Activated naive CD4-positive, alpha-beta T cell treated with anti-CD3 and anti-CD28 coated beads, Interleukin-2, amount 50 U/mL, for 72 hours (primary cell): ENCODE measurements at regions not wholly inside any gene's neighbourhood (a gene's known extent, or its start where the extent isn't known, plus 50 kb on each side); places are given as distances from the start of the nearest gene placed in this dataset.
"Not testable (repeated sequence)": the region's sequence is repeated elsewhere in the genome, so short reads cannot be mapped to it uniquely, and the experiment has no call there.

Experiments used
- ATAC-seq, 2 donors: fragments of 150-1000 bp; cut with Tn5 transposase; 2 replicates each; pipeline ENCODE4 v1.10.0; 2021; ENCODE audit warnings: mild to moderate bottlenecking in 2 of 2, moderate library complexity in 2 of 2
- DNase-seq, 2 donors: peaks; one replicate each; pipeline ENCODE4 v3.0.0; 2021 to 2022; ENCODE audit warnings: low spot score in 2 of 2
- H3K27ac Mint-ChIP-seq, 2 donors: one replicate each; pipeline ENCODE4 v1.8.0; 2022; ENCODE audit warnings: mild to moderate bottlenecking in 2 of 2, mixed read lengths in 2 of 2
- H3K36me3 Mint-ChIP-seq, 2 donors: one replicate each; pipeline ENCODE4 v1.8.0; 2022; ENCODE audit warnings: mixed read lengths in 2 of 2
- H3K9me3 Mint-ChIP-seq, 2 donors: one replicate each; pipeline ENCODE4 v1.8.0; 2022; ENCODE audit warnings: mixed read lengths in 2 of 2

DNA sequence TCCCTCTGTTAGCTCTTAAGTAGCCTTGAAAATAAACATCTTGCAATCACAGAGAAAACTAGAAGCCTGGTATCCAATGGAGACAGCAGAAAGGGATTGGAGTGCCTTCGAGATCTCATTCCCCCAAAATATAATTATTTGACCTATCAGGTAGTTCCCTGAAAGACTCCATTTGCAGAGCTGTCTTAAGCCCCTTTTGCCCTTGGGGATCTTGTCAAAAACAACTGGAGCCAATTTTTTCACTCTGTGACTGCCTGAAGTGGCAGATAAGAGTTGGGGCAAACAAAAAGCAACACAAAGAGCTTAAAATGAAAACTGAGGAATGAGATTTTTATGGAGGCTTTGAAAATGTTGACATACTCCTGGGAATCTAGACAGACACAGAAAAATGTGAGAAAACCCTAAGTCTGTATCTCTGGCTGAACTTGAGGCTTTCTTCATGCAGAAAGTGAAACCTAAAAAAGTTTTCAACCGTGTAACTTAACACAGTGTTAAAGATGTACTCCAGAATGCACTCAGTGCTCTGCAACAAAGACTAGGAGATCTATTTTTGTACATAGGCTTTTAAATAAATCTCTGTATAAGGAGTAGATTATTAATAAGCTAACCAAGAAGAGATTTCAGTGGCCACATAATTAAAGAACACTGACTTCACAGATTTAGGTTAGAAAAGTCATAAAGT, 971.1 kb upstream of the MAN1A1 start:
- Mint-ChIP-seq H3K36me3 (no peaks in the 10 kb centered on the region), H3K9me3 (peaks cover 4 to 21% of the 10 kb centered on the region in 2 donors), H3K27ac (no peak overlapping the region)
- DNase-seq (no peak), ATAC-seq (no peak)

DNA sequence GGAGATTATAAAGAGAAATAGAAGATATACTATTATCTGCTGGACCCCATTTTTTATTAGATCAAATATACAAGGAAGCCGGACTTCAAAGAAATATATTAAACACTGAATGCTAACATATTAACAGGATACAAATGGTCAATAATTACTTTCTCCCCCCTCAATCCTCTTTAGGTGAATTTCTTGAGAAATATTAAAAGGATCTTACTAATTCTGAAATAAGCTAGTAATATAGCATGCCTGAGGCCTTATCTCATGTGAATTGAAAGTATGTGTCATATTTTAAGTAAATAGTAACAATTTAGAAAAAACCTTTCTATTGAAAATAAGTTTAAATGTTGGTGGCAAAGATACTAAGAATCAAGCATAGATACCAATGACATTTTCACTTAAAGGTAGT, 954.7 kb upstream of the MAN1A1 start:
- peaks cover 0 to 4% of the 10 kb centered on the region in 2 donors for H3K9me3 Mint-ChIP-seq
- H3K36me3 Mint-ChIP-seq, result no peaks in the 10 kb centered on the region
- H3K27ac Mint-ChIP-seq, result no peak overlapping the region
- DNase-seq, result no peak
- ATAC-seq, result no peak

DNA sequence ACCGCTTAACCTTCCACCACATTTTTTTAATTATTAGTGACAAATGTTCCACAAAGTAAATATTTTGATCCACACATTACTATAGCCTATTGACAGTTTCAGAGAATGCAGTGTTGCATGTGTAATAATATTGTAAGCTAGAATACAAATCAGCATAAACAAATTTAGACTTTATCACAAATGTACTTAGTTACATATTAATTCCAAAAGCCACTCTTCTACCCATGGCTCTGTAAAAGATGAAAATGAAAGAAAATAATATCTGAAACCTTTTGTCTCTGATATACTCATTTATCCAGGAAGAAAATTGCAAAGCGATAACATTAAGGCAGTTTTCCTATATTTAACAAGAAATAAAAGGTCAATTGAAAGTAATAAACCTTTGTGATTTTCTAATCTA, 954.0 kb upstream of the MAN1A1 start:
- Mint-ChIP-seq H3K27ac (no peak overlapping the region), H3K9me3 (peaks cover 0 to 4% of the 10 kb centered on the region in 2 donors), H3K36me3 (no peaks in the 10 kb centered on the region)
- DNase-seq, result no peak
- ATAC-seq, result no peak

DNA sequence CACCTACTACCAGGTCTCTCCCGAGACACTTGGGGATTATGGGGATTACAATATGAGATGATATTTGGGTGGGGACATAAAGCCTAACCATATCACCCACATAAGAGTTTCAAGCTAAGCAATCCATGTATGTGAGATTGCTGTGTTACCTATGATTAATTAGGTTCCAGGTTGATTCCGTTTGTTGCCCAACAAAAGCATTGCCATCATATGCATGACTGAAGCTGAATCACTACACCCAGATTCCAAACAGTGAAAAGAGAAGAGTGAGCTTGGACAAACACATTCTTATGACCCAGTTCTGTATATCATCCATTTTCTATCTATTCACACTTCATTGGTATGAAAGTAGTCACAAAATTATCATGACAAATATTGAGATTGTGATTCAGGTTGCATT, 952.5 kb upstream of the MAN1A1 start:
- no peak overlapping the region for H3K27ac Mint-ChIP-seq
- peaks cover 0 to 3% of the 10 kb centered on the region in 2 donors for H3K9me3 Mint-ChIP-seq
- DNase-seq, result no peak
- no peak for ATAC-seq
- H3K36me3 Mint-ChIP-seq, result no peaks in the 10 kb centered on the region

DNA sequence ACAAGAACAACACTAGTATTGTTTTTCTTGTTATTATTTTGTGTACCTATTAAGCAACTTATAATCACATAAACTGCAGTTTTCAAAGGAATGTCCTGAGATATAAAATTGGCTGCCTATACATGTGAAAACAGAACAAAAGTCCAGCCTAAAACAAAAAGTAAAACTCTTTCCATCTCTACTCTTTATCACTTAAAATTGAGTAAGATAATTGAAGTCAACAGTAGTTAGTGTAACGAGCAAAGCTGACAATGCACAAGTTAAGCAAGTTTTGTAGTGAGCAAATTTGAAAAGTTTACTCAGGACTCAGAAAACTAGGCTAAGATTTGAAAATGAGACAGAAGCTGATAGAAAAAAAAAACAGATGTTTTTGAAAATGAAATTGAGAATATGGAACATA, 941.4 kb upstream of the MAN1A1 start:
- DNase-seq, result no peak

DNA sequence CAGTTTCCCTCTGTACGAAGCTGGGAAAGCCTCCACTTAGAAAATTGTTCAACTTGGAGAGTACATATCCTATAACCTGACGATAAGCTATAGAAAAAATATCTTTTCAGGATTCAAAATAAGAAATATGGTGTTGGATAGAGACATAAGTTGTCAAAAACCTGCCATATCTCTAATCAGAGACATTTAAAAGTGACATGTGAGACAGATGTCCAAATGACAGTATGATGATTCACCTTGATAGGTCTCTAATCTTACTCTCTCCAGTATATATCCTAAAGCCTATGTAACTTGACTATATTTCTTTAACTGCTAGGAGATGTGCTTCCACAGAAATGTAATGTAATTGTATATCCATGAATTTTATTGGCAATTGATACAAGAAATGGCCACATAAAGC, 932.4 kb upstream of the MAN1A1 start:
- Mint-ChIP-seq H3K36me3 (no peaks in the 10 kb centered on the region), H3K27ac (no peak overlapping the region), H3K9me3 (no peaks in the 10 kb centered on the region)
- no peak for ATAC-seq
- DNase-seq, result no peak

More for the DNA sequence above, 941.4 kb upstream of the MAN1A1 start:
- no peaks in the 10 kb centered on the region for H3K36me3 Mint-ChIP-seq
- no peak for ATAC-seq
- H3K27ac Mint-ChIP-seq, result no peak overlapping the region
- H3K9me3 Mint-ChIP-seq, result peaks cover 5 to 10% of the 10 kb centered on the region in 2 donors

DNA sequence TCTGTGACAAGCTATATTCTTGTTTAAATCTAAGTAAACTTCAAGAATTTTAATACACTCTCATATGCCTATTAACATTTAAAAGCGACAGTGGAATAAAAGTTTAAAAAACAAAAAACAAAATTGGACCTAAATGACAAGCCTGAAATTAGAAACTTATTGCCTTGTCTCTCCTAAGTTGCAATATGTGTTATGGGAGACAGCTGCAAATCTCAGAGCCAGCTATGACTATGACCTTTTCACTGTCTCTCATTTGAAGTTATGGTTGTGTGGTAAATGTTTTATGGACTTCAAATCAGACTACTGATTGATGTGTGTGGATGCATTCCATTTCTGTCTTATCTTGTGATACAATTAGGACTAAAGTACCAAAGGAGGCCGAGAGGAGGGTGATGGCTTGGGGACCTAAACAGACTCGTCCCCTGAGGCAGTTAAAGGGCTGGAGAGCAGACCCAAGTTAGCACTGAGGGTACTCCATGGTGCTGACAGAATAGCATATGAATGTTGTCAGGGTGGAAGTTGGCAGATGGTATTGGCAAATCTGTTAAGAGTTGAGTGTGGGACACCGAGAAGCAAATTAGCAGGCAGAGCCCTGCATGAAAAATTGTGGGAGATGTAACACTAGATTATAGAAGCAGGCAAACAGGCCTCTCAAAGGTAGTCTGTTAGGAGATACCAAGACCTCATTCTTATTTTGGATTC, 930.1 kb upstream of the MAN1A1 start:
- ATAC-seq, result no peak
- Mint-ChIP-seq H3K27ac (no peak overlapping the region), H3K36me3 (no peaks in the 10 kb centered on the region), H3K9me3 (peaks cover 4 to 5% of the 10 kb centered on the region in 2 donors)
- DNase-seq, result no peak

DNA sequence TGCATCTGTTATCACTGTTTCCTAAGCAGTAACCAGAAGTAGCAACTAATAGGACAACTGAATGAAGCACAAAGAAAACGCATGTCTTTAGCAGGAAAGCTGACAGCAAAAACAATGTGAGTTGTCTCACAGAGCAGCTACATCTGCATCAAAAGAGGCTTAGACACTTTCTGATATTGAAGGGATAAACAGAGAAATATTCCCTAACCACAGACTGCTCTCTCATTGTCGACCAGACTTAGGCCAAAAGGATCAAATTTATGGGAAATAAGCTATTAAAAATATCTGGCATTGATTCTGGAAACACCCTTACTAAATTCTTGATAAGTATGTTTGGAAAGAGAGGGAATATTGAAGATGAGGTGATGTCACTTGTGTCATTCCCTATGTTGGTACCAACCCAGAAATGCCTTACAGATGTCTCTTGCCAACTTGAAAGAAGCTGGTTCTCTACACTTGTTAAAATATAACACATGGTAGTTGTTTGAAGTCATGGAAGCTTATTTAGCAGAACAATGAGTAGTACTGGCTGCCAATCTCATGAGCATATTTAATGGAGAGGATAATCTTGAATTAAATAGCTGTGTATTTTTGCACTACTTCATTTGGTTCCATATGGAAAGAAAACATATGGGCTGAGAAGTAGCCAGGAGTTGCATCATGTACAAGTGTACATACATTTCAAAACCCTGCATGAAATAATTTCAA, 929.3 kb upstream of the MAN1A1 start:
- no peaks in the 10 kb centered on the region for H3K36me3 Mint-ChIP-seq
- H3K9me3 Mint-ChIP-seq, result peaks cover 4 to 5% of the 10 kb centered on the region in 2 donors
- no peak overlapping the region for H3K27ac Mint-ChIP-seq
- ATAC-seq (no peak), DNase-seq (no peak)

DNA sequence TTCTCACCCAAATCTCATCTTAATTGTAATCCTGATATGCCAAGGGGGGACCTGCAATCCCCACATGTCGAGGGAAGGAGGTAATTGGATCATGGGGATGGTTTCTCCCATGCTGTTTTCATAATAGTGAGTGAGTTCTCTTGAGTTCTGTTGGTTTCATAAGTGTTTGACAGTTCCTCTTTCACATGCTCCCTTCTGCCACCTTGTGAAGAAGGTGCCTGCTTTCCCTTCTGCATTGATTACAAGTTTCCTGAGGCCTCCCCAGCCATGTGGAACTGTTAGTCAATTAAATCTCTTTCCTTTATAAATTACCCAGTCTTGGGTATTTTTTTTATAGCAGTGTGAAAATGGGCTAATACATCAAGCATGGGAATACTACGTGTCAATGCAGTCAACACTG, 925.0 kb upstream of the MAN1A1 start:
- Mint-ChIP-seq H3K9me3 (peaks cover 10 to 17% of the 10 kb centered on the region in 2 donors), H3K36me3 (no peaks in the 10 kb centered on the region), H3K27ac (no peak overlapping the region)
- ATAC-seq (no peak), DNase-seq (no peak)

DNA sequence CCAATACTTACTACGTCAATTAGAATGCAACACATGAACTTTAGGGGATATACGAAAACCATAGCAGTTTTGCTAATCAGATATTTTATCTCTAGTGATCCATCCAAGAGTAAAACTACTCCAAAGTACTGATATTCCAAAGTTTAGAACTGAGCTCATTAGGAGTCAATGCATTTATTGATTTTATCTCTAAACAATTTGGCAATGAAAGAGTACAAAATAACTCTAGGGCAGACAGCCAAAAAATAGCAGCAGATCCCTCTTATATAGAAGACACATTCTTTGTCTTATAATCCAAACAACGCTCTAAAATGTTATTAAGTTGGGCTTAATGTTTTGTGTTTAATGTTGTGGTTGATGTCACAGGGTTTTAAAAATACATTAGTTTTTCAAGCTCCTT, 923.9 kb upstream of the MAN1A1 start:
- DNase-seq (no peak), ATAC-seq (no peak)
- Mint-ChIP-seq H3K36me3 (no peaks in the 10 kb centered on the region), H3K9me3 (peaks cover 10 to 17% of the 10 kb centered on the region in 2 donors), H3K27ac (no peak overlapping the region)

DNA sequence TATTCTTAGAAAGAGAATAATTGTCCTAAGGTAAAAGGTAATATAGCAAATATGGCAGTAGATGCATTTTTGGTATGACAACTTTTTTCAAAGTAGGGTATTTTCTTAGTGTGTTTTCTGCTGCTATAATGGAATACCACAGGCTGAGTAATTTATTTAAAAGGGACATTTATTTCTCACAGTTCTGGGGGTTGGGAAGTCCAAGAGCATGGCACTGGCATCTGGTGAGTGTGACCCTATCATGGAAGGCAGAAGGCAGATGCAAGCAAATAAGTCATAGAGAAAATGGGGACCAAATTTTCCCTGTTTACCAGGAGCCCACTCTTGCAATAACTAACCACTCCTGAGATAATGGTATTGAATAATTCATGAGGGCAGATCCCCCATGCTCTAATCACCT, 922.5 kb upstream of the MAN1A1 start:
- H3K36me3 Mint-ChIP-seq, result no peaks in the 10 kb centered on the region
- DNase-seq (no peak), ATAC-seq (no peak)
- no peak overlapping the region for H3K27ac Mint-ChIP-seq
- peaks cover 10 to 17% of the 10 kb centered on the region in 2 donors for H3K9me3 Mint-ChIP-seq

DNA sequence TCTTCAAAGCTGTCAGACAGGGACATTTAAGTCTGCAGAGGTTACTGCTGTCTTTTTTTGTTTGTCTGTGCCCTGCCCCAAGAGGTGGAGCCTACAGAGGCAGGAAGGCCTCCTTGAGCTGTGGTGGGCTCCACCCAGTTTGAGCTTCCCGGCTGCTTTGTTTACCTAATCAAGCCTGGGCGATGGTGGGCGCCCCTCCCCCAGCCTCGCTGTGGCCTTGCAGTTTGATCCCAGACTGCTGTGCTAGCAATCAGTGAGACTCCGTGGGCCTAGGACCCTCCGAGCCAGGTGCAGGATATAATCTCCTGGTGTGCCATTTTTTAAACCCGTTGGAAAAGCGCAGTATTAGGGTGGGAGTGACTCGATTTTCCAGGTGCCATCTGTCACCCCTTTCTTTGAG, 918.7 kb upstream of the MAN1A1 start:
- peaks cover 15 to 16% of the 10 kb centered on the region in 2 donors for H3K9me3 Mint-ChIP-seq
- not testable (repeated sequence) for ATAC-seq, H3K27ac Mint-ChIP-seq, H3K36me3 Mint-ChIP-seq, DNase-seq

DNA sequence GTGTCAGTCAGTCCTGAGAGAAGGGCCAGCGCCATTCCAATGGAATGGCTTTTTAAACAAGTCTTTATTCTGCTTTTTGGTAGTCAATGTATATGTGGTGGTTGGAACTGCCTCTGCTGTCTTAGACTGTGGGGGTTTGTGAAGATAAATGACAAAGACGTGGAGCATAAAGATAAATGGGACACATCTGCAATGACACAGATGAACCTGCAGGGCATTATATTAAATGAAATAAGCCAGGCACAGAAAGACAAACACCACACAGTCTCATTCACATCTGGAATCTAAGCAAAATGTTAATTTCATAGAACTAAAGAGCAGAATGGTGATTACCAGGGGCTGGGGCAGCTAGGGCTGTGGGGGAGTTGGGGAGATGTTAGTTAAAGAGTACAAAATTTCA, 912.8 kb upstream of the MAN1A1 start:
- Mint-ChIP-seq H3K36me3 (no peaks in the 10 kb centered on the region), H3K27ac (no peak overlapping the region), H3K9me3 (peaks cover 6 to 10% of the 10 kb centered on the region in 2 donors)
- ATAC-seq, result no peak
- DNase-seq, result no peak

DNA sequence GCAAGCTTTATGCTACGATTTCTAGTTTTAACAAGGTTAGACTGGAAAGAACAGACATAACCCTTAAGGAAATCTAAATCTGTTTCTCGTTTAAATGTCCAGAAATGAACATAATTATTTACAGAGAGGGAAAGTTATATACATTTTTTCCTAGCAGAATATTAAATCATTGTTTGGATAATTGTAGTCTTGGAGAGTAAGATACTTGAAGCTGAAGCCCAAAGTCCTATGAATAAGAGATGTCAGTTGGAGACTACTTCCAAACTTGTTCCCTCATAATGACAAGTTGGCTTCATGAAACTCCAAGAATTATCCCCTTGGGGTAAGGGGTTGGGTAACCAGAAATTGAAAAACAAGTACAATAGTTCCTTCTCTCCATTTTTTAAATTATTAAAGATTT, 911.1 kb upstream of the MAN1A1 start:
- no peak for ATAC-seq
- H3K9me3 Mint-ChIP-seq, result no peaks in the 10 kb centered on the region
- no peaks in the 10 kb centered on the region for H3K36me3 Mint-ChIP-seq
- H3K27ac Mint-ChIP-seq, result no peak overlapping the region
- DNase-seq, result no peak

DNA sequence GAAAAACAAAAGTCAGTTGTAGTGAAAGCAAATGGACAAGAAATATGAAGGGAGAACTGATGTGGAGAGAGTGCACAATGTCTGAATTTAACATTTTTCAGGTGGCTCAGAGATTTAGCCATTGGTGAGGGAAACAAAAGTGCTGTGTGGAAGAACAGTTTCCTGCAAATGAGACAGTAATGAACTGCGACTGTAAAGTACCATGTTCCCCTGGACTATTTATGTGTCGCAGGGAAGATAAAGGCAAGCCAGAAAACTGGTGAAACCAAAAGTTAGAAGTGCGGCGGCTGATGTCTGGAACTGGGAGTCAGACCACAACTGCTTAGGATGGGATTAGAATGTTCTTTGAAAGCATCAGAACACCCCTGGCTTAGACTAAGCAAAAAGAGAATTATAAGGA, 905.1 kb upstream of the MAN1A1 start:
- no peaks in the 10 kb centered on the region for H3K36me3 Mint-ChIP-seq
- H3K9me3 Mint-ChIP-seq, result peaks cover 8% of the 10 kb centered on the region in 2 donors
- no peak for DNase-seq
- H3K27ac Mint-ChIP-seq, result no peak overlapping the region
- no peak for ATAC-seq

DNA sequence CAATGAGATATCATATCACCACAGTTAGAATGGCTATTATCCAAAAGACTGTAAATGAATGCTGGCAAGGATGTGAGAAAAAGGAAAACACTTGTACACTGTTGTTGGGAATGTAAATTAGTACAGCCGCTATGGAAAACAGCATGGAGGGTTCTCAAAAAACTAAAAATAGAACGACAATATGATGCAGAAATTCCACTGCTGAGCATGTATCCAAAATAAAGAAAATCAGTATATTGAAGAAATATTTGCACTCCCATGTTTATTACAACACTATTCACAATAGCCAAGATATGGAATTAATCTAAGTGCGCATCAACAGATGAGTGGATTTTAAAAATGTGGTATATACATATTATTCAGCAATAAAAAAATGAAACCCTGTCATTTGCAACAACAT, 898.9 kb upstream of the MAN1A1 start:
- DNase-seq, result no peak
- H3K9me3 Mint-ChIP-seq, result peaks cover 6 to 14% of the 10 kb centered on the region in 2 donors
- H3K36me3 Mint-ChIP-seq, result no peaks in the 10 kb centered on the region
- ATAC-seq, result no peak
- no peak overlapping the region for H3K27ac Mint-ChIP-seq

DNA sequence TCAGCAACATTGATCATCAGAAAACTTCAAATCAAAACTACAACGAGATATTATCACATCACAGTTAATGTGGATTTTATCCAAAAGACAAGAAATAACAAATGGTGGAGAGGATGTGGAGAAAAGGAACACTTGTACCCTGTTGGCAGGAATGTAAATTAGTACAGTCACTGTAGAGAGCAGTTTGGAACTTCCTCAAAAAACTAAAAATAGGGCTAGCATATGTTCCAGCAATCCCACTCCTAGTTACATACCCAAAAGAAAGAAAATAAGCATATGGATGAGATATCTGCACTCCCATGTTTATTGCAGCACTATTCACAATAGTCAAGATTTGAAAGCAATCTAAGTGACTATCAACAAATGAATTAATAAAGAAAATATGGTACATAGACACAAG, 887.7 kb upstream of the MAN1A1 start:
- Mint-ChIP-seq H3K9me3 (peaks cover 17 to 18% of the 10 kb centered on the region in 2 donors), H3K36me3 (peaks cover 0 to 12% of the 10 kb centered on the region in 2 donors)
- no peak for ATAC-seq

More for the DNA sequence above, 887.7 kb upstream of the MAN1A1 start:
- no peak for DNase-seq
- no peak overlapping the region for H3K27ac Mint-ChIP-seq
